ENCODE measurements at regions not wholly inside any gene's neighbourhood (a gene's known extent, or its start where the extent isn't known, plus 50 kb on each side); places are given as distances from the start of the nearest gene placed in this dataset.

GRCh38 chr2:63736354-63736753 lies 105.3 kb upstream of the UGP2 start:
- TF ChIP-seq POLR2A (IDR thresholded peaks at IDR 0.05; ENCODE audit: low read length) (no peak), GATA1 (IDR thresholded peaks at IDR 0.05; ENCODE audit: low read depth, low read length) (no peak)
